GM06990 (cell line): ENCODE measurements at regions not wholly inside any gene's neighbourhood (a gene's known extent, or its start where the extent isn't known, plus 50 kb on each side); places are given as distances from the start of the nearest gene placed in this dataset.

Experiments
- DNase-seq: peaks from one replicate; pipeline ENCODE4 v3.0.0-alpha.2; 2011; ENCODE audit not compliant: insufficient read length; ENCODE audit errors: extremely low read depth
- H3K27me3 ChIP-seq: replicated peaks from 2 replicates; pipeline ENCODE4 v1.6.0; 2011; ENCODE audit warnings: low read length; ENCODE audit not compliant: control insufficient read depth, insufficient read depth
- H3K36me3 ChIP-seq: 2 replicates; pipeline ENCODE4 v1.5.1; 2011; ENCODE audit warnings: low read length; ENCODE audit not compliant: control insufficient read depth, insufficient read depth
- H3K4me3 ChIP-seq: replicated peaks from 2 replicates; pipeline ENCODE4 v1.5.1; 2011; ENCODE audit warnings: low read depth, mild to moderate bottlenecking, control low read depth, low read length
- TF ChIP-seq, protein P1 (sequence below): IDR thresholded peaks from 2 replicates; pipeline ENCODE4 v1.5.1; 2011; ENCODE audit warnings: low read length, control low read depth, mild to moderate bottlenecking, inconsistent platforms; ENCODE audit not compliant: insufficient read depth, poor library complexity, severe bottlenecking

DNA sequence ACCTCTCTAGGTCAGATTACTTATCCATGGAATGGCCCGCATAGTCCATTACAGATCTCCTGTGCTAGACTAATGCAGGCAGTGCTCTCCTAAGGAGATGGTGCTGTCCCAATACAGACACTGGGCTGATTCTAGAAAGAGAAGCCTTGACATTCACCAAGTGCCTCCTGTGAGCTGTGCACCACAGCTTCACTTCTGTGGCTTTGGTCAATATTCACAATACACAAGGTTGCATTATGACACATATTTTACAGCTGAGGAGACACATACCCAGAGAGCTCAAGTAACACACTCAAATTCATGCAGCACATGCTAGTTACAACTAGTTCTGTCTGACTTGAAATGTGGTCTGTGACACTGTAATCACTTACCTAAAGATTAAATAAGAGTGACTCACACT is 59.4 kb upstream of the LRRC8B start:
- Histone ChIP-seq H3K27me3 (no peaks in the 10 kb centered on the region), H3K36me3 (no peaks in the 10 kb centered on the region), H3K4me3 (no peak overlapping the region)
- TF ChIP-seq, protein P1, sequence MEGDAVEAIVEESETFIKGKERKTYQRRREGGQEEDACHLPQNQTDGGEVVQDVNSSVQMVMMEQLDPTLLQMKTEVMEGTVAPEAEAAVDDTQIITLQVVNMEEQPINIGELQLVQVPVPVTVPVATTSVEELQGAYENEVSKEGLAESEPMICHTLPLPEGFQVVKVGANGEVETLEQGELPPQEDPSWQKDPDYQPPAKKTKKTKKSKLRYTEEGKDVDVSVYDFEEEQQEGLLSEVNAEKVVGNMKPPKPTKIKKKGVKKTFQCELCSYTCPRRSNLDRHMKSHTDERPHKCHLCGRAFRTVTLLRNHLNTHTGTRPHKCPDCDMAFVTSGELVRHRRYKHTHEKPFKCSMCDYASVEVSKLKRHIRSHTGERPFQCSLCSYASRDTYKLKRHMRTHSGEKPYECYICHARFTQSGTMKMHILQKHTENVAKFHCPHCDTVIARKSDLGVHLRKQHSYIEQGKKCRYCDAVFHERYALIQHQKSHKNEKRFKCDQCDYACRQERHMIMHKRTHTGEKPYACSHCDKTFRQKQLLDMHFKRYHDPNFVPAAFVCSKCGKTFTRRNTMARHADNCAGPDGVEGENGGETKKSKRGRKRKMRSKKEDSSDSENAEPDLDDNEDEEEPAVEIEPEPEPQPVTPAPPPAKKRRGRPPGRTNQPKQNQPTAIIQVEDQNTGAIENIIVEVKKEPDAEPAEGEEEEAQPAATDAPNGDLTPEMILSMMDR = no peak
- DNase-seq = peak; percentile 28

DNA sequence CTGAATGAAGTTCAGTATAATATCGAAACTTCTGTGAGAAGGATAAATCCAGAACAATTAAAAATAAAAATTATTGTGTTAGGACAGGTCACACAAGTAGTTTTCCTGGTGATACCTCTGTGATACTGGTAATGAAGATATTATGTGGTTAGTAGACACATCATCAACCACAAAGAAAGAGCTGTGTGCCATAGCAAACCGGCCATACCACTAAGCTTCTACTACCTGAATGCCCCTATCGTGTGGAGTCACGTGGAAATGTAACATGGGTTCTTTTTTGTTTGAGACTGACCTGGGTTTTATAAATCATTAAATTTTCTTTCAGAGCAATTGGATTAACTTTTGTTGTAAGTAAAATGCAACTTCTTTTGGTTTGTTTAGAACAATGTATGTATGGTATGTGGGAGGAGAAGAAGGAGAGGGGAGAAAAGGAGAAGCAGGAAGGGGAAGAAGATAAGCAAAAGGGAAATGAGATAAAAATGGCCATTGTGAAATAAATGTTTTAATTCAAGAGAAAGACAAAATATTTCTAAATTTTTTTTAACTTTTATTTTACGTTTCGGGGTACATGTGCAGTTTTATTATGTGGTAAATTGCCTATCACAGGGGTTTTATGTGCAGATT is 58.2 kb upstream of the LRRC8B start:
- TF ChIP-seq, protein P1 = no peak
- H3K27me3 ChIP-seq = no peaks in the 10 kb centered on the region
- no peaks in the 10 kb centered on the region for H3K36me3 ChIP-seq
- DNase-seq = no peak
- H3K4me3 ChIP-seq = no peak overlapping the region

DNA sequence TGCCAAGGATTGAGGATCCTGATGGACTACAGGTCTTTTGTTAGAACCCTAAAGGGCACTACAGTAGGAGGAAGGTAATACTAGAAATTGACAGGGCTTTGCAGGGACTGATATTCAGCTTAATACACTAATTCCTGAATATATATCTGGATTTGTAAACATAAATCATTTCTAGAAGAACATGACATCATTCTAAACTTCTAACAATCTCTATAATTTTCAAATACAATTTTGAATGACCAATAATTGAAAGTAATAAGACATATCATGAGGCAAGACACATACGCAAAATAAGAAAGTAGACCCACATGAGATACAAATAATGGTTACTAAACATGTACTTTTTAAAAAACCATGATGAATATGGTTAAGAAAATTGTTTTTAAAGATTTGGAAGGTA is 52.4 kb upstream of the LRRC8B start:
- no peak for DNase-seq
- no peaks in the 10 kb centered on the region for H3K27me3 ChIP-seq
- TF ChIP-seq, protein P1 = no peak
- no peaks in the 10 kb centered on the region for H3K36me3 ChIP-seq
- H3K4me3 ChIP-seq = no peak overlapping the region

DNA sequence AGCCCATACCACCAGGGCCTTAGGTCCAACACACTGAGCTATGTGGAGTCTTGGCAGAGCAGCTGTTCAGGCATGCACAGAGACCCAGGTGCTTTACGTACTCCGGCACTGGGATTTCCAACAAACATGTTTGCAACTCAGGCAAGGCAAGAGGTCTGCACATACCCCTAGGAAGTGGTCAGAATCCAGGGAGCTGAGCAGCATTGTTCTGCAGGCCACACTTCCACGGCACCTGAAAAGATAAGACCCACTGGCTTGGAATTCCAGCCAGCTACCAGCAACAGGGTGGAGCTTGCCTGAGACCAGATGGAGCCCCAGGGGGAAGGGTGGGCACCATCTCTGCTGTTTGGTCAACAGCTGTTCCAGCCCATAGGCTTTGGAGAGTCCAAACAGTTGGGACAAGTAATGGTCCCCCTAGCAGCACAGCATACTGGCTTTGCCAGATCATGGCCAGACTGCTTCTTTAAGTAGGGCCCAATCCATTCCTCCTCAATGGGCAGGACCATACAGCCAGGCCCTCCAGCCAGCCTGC is 51.7 kb upstream of the LRRC8B start:
- H3K36me3 ChIP-seq = no peaks in the 10 kb centered on the region
- TF ChIP-seq, protein P1 = no peak
- no peaks in the 10 kb centered on the region for H3K27me3 ChIP-seq
- DNase-seq = no peak
- no peak overlapping the region for H3K4me3 ChIP-seq
